Glutamatergic neuron (in vitro differentiated cells): ENCODE measurements at regions not wholly inside any gene's neighbourhood (a gene's known extent, or its start where the extent isn't known, plus 50 kb on each side); places are given as distances from the start of the nearest gene placed in this dataset.

ENCODE experiments used
- DNase-seq: peaks from one replicate; pipeline ENCODE4 v3.0.0; 2022
- H3K27ac Mint-ChIP-seq: one replicate; pipeline ENCODE4 v1.8.0; 2020; ENCODE audit warnings: mild to moderate bottlenecking, mixed read lengths, inconsistent platforms; ENCODE audit not compliant: unreplicated experiment
- H3K27me3 Mint-ChIP-seq: one replicate; pipeline ENCODE4 v1.8.0; 2020; ENCODE audit warnings: mild to moderate bottlenecking, moderate library complexity, mixed read lengths, inconsistent platforms; ENCODE audit not compliant: unreplicated experiment
- H3K36me3 Mint-ChIP-seq: one replicate; pipeline ENCODE4 v1.8.0; 2020; ENCODE audit warnings: mild to moderate bottlenecking, mixed read lengths, inconsistent platforms; ENCODE audit not compliant: unreplicated experiment
- H3K4me1 Mint-ChIP-seq: one replicate; pipeline ENCODE4 v1.8.0; 2020; ENCODE audit warnings: mild to moderate bottlenecking, low read depth, mixed read lengths, inconsistent platforms; ENCODE audit not compliant: unreplicated experiment
- H3K4me3 Mint-ChIP-seq: one replicate; pipeline ENCODE4 v1.8.0; 2020; ENCODE audit warnings: mild to moderate bottlenecking, mixed read lengths, inconsistent platforms; ENCODE audit not compliant: unreplicated experiment
- H3K9me3 Mint-ChIP-seq: one replicate; pipeline ENCODE4 v1.8.0; 2020; ENCODE audit warnings: mild to moderate bottlenecking, moderate library complexity, mixed read lengths, inconsistent platforms; ENCODE audit not compliant: unreplicated experiment
- TF ChIP-seq, protein P1 (sequence below): fragments of 200-600 bp; sonication (generic); IDR thresholded peaks from one replicate; pipeline ENCODE4 v1.5.0; 2021; ENCODE audit not compliant: partially characterized antibody, unreplicated experiment

DNA sequence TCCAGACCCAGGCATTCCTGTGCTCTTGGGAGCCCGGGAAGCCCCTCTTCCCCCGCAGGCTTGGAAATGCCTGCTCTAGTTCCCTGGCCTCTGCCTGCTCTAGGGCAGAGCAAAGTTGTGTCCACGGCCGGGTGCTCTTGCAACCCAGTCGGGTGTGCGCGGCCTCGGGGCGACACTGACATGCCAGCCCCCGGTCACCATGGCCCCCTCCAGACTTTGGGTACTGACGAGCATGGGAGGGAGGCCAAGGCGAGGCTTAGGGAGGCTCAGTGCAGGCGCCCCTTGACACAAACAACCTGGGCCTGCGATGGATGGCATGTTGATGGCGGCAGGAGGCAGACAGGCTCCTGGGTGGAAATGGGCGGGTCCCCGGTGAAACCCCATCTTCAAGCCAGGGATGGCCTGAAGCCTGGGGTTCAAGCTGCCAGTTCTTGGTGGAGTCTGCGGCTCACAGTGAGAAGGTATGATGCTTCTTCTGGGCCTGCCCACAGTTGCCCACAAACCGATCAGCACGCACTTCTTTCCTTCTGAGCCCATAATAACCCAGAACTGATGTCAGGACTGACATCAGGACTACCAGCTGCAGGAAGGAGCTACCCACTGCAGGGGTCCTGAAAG, 689.9 kb downstream of the DSC3 start:
- Mint-ChIP-seq H3K9me3 (no peaks in the 10 kb centered on the region), H3K4me1 (no peaks in the 10 kb centered on the region), H3K36me3 (peaks cover 6% of the 10 kb centered on the region), H3K4me3 (no peak overlapping the region), H3K27ac (no peak overlapping the region), H3K27me3 (no peaks in the 10 kb centered on the region)
- DNase-seq = no peak
- TF ChIP-seq, protein P1, sequence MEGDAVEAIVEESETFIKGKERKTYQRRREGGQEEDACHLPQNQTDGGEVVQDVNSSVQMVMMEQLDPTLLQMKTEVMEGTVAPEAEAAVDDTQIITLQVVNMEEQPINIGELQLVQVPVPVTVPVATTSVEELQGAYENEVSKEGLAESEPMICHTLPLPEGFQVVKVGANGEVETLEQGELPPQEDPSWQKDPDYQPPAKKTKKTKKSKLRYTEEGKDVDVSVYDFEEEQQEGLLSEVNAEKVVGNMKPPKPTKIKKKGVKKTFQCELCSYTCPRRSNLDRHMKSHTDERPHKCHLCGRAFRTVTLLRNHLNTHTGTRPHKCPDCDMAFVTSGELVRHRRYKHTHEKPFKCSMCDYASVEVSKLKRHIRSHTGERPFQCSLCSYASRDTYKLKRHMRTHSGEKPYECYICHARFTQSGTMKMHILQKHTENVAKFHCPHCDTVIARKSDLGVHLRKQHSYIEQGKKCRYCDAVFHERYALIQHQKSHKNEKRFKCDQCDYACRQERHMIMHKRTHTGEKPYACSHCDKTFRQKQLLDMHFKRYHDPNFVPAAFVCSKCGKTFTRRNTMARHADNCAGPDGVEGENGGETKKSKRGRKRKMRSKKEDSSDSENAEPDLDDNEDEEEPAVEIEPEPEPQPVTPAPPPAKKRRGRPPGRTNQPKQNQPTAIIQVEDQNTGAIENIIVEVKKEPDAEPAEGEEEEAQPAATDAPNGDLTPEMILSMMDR = no peak

DNA sequence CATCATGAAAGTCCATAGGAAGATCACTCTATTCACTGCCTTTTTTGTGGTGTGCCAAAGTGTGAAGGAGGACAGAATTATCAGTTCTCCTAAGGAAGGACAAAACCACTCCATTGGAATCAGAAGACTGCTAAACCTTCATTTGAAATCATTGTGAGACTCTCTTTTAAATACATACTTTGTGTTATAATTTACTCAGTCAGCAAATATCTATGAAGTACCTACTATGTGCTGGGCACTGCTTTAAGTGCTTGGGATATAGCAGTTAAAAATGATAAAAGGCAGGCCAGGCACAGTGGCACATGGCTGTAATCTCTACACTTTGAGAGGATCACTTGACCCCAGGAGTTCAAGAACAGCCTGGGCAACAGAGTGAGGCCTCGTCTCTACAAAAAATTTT, 692.3 kb downstream of the DSC3 start:
- H3K4me3 Mint-ChIP-seq = no peak overlapping the region
- peaks cover 6% of the 10 kb centered on the region for H3K36me3 Mint-ChIP-seq
- no peaks in the 10 kb centered on the region for H3K27me3 Mint-ChIP-seq
- H3K4me1 Mint-ChIP-seq = no peaks in the 10 kb centered on the region
- no peak for DNase-seq
- no peaks in the 10 kb centered on the region for H3K9me3 Mint-ChIP-seq
- TF ChIP-seq, protein P1 = no peak
- H3K27ac Mint-ChIP-seq = no peak overlapping the region

DNA sequence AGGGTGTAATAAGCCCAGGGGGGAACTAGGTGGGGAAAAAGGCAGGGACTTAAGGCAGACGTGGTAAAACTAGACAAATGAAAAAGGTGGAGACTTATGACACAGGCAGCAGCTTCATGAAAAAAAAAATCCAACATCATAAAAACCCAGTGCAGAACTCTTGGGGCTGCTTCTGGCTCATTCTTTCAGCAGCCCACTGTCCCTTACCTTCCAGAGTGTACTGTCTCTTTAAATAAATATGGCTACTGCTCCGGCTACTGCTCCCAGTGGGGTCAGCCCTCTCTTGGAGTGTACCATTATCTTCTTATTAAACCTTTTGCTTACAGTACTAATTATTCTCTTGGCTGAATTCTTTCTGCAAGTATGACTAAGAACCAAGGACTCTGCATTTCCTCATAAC, 699.5 kb downstream of the DSC3 start:
- no peaks in the 10 kb centered on the region for H3K4me1 Mint-ChIP-seq
- peaks cover 2% of the 10 kb centered on the region for H3K36me3 Mint-ChIP-seq
- no peak overlapping the region for H3K27ac Mint-ChIP-seq

DNA sequence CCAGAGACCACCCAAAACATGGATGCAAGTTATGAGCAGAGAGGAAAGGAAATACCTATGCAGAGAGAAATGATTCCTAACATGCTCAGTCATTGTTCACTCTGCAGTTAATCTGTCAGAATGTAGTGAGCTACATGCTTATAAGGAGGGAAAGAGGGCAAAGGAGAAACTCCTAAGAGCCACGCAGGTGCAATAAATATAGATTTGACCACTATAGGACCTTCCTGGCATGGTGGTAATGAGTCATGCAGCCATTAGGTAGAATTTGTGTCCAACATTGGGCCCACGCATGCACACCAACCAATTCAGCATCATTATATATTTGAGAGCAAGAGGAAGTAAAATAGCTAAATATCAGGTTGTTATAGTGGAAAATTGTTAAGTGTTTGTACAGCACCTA, 699.9 kb downstream of the DSC3 start:
- TF ChIP-seq, protein P1 = no peak
- no peaks in the 10 kb centered on the region for H3K27me3 Mint-ChIP-seq

More for the DNA sequence above, 699.5 kb downstream of the DSC3 start:
- TF ChIP-seq, protein P1 = no peak
- Mint-ChIP-seq H3K4me3 (no peak overlapping the region), H3K27me3 (no peaks in the 10 kb centered on the region), H3K9me3 (no peaks in the 10 kb centered on the region)
- no peak for DNase-seq

DNA sequence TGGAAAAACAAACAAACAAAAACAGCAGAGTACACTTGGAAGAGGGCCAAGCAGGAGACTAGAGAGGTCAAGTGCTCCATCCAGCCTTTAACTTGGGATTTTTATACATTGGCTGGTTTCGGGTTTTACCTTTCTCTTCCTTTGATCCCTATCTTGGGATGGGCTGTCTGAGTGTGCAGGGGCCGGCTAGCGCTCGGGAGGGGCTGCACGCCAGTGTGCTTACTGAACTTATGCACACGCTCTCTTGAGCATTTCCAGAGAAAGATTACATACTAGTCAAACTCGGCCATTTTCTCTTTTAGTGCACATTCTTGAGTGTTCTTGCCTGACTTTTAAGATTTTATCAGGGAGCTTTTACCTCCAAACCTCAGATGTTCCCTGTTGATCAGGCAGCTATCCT, 707.8 kb downstream of the DSC3 start:
- H3K36me3 Mint-ChIP-seq = no peaks in the 10 kb centered on the region
- H3K4me1 Mint-ChIP-seq = no peaks in the 10 kb centered on the region
- H3K27ac Mint-ChIP-seq = no peak overlapping the region
- H3K4me3 Mint-ChIP-seq = no peak overlapping the region
- TF ChIP-seq, protein P1 = no peak
- no peak for DNase-seq
- H3K9me3 Mint-ChIP-seq = no peaks in the 10 kb centered on the region
- H3K27me3 Mint-ChIP-seq = no peaks in the 10 kb centered on the region

More for the DNA sequence above, 699.9 kb downstream of the DSC3 start:
- H3K36me3 Mint-ChIP-seq = no peaks in the 10 kb centered on the region
- no peak for DNase-seq
- H3K4me1 Mint-ChIP-seq = no peaks in the 10 kb centered on the region
- H3K4me3 Mint-ChIP-seq = no peak overlapping the region
- H3K27ac Mint-ChIP-seq = no peak overlapping the region
- H3K9me3 Mint-ChIP-seq = no peaks in the 10 kb centered on the region
